Ishikawa (cell line): ENCODE measurements at regions not wholly inside any gene's neighbourhood (a gene's known extent, or its start where the extent isn't known, plus 50 kb on each side); places are given as distances from the start of the nearest gene placed in this dataset.

Experiments used
- CEBPB ChIP-seq: IDR thresholded peaks from 2 replicates; pipeline ENCODE4 v1.6.1; 2012
- CREB1 ChIP-seq: IDR thresholded peaks from 2 replicates; pipeline ENCODE4 v1.6.1; 2012; ENCODE audit warnings: low read depth
- EGR1 ChIP-seq: IDR thresholded peaks from 2 replicates; pipeline ENCODE4 v1.6.1; 2012
- EP300 ChIP-seq: IDR thresholded peaks from 2 replicates; pipeline ENCODE4 v1.6.1; 2012; ENCODE audit warnings: borderline replicate concordance
- FOXM1 ChIP-seq: IDR thresholded peaks from 2 replicates; pipeline ENCODE4 v1.6.1; 2012; ENCODE audit warnings: low read depth, borderline replicate concordance
- NFIC ChIP-seq: IDR thresholded peaks from 2 replicates; pipeline ENCODE4 v1.6.1; 2012
- RAD21 ChIP-seq: IDR thresholded peaks from 2 replicates; pipeline ENCODE4 v1.6.1; 2012; ENCODE audit warnings: low read depth
- TAF1 ChIP-seq: IDR thresholded peaks from 2 replicates; pipeline ENCODE4 v1.6.1; 2012; ENCODE audit warnings: low read depth, mild to moderate bottlenecking
- TCF12 ChIP-seq: IDR thresholded peaks from 2 replicates; pipeline ENCODE4 v1.6.1; 2012; ENCODE audit warnings: low read depth
- TEAD4 ChIP-seq: IDR thresholded peaks from 2 replicates; pipeline ENCODE4 v1.6.1; 2012
- YY1 ChIP-seq: IDR thresholded peaks from 2 replicates; pipeline ENCODE4 v1.6.1; 2012; ENCODE audit warnings: low read depth
- ZBTB7A ChIP-seq: IDR thresholded peaks from 2 replicates; pipeline ENCODE4 v1.6.1; 2012; ENCODE audit warnings: low read depth
- TF ChIP-seq, protein P1 (sequence below): IDR thresholded peaks from 2 replicates; pipeline ENCODE4 v1.6.1; 2012; ENCODE audit warnings: low read depth, mild to moderate bottlenecking
- TF ChIP-seq, protein P2 (sequence below): IDR thresholded peaks from 2 replicates; pipeline ENCODE4 v1.6.1; 2012
- TF ChIP-seq, protein P3 (sequence below): IDR thresholded peaks from 2 replicates; pipeline ENCODE4 v1.6.1; 2012

DNA sequence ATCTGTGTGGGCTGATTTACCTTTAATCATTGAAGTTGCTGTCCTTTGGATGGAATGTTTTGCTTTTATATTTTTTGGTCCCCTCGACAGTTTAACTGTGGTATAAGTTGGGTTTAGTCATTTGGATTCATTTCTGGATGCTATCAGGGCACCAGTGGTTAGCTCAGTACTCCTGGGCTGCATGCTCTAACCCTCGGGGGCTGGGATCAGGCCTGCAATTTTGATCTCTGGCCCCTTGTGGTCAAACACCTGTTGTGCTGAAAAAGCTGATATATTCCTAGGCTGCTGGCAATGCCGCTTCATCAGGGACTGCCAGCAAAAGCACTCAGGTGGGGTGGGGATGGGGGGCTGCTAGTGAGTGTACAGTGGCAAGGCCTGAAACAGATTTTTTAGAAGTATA, 440.4 kb upstream of the RIOK2 start:
- TF ChIP-seq TCF12 (no peak), EP300 (no peak), NFIC (no peak), FOXM1 (no peak)
- TF ChIP-seq, protein P1, sequence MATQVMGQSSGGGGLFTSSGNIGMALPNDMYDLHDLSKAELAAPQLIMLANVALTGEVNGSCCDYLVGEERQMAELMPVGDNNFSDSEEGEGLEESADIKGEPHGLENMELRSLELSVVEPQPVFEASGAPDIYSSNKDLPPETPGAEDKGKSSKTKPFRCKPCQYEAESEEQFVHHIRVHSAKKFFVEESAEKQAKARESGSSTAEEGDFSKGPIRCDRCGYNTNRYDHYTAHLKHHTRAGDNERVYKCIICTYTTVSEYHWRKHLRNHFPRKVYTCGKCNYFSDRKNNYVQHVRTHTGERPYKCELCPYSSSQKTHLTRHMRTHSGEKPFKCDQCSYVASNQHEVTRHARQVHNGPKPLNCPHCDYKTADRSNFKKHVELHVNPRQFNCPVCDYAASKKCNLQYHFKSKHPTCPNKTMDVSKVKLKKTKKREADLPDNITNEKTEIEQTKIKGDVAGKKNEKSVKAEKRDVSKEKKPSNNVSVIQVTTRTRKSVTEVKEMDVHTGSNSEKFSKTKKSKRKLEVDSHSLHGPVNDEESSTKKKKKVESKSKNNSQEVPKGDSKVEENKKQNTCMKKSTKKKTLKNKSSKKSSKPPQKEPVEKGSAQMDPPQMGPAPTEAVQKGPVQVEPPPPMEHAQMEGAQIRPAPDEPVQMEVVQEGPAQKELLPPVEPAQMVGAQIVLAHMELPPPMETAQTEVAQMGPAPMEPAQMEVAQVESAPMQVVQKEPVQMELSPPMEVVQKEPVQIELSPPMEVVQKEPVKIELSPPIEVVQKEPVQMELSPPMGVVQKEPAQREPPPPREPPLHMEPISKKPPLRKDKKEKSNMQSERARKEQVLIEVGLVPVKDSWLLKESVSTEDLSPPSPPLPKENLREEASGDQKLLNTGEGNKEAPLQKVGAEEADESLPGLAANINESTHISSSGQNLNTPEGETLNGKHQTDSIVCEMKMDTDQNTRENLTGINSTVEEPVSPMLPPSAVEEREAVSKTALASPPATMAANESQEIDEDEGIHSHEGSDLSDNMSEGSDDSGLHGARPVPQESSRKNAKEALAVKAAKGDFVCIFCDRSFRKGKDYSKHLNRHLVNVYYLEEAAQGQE, result no peak

DNA sequence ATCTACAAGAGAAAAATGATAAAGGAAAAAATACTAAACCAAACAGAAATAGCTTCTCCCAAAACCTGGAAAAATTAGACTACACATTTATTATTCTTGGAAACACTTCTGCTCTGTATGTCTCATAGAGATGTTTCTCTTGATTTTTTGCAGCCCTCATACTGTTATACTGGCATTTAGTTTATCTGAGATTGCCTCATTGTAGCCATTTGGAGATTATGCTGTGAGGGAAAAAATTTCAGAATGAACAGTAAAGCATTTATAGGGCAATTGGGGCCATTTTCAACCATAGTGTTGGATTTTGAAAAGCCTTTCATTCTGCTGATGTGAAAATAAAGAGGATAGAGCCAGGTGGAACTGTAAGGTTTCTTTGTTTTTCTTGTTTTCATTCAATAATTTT, 441.8 kb upstream of the RIOK2 start:
- TF ChIP-seq, protein P1, result no peak
- TF ChIP-seq CEBPB, result no peak
- no peak for TF ChIP-seq TAF1
- TF ChIP-seq TEAD4, result no peak
- no peak for TF ChIP-seq EP300
- no peak for TF ChIP-seq EGR1
- TF ChIP-seq ZBTB7A, result no peak
- no peak for TF ChIP-seq YY1
- TF ChIP-seq, protein P2, sequence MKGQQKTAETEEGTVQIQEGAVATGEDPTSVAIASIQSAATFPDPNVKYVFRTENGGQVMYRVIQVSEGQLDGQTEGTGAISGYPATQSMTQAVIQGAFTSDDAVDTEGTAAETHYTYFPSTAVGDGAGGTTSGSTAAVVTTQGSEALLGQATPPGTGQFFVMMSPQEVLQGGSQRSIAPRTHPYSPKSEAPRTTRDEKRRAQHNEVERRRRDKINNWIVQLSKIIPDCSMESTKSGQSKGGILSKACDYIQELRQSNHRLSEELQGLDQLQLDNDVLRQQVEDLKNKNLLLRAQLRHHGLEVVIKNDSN, result no peak
- TF ChIP-seq TCF12, result no peak
- TF ChIP-seq FOXM1, result no peak
- TF ChIP-seq, protein P3, sequence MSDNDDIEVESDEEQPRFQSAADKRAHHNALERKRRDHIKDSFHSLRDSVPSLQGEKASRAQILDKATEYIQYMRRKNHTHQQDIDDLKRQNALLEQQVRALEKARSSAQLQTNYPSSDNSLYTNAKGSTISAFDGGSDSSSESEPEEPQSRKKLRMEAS, result no peak
- TF ChIP-seq RAD21, result no peak
- TF ChIP-seq CREB1, result no peak
- no peak for TF ChIP-seq NFIC

DNA sequence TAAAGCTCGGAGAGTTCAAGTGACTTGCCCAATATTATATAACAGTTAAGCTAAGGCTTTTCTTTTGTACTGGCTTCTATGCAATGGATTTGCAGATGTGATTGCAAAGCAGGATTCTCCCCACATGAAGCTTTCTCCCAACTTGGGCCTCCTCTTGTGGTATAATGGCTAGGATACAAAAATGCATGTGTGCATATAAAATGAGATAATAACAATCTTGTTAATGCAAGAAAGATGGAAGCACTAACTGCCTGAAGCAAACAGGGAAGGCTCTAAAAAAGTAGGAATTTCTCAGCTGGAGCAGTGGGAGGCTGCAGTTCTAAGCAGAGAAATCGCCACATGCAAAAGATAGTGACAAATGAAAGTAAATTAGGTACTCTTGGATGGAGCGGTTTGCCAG, 444.2 kb upstream of the RIOK2 start:
- TF ChIP-seq, protein P2, result no peak
- TF ChIP-seq, protein P1, result no peak
- TF ChIP-seq CEBPB, result no peak
- no peak for TF ChIP-seq NFIC
- no peak for TF ChIP-seq ZBTB7A

DNA sequence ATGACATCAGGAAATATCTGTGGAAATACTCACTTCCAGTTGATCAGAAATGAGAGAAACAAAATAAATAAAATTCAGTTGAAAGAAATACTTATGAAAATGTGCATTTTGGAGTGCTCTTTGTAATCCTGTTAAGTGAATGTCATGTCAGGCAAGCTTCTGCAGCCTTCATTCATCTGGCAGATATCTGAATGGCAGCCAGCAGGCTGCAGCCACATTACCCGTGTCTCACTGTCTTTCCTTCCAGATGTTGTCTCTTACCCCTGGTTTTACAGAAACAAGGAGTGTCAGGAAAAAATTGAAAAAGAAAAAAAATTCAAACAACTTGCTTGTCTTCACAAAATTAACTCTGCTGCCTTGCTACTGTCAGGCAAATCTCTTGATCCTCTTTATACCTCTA, 445.0 kb upstream of the RIOK2 start:
- TF ChIP-seq NFIC, result no peak
- no peak for TF ChIP-seq YY1
- no peak for TF ChIP-seq TCF12
- no peak for TF ChIP-seq FOXM1
- no peak for TF ChIP-seq ZBTB7A
- no peak for TF ChIP-seq RAD21
- TF ChIP-seq TEAD4, result no peak
- TF ChIP-seq CREB1, result no peak
- TF ChIP-seq TAF1, result no peak
- TF ChIP-seq, protein P1, result no peak
- TF ChIP-seq, protein P2, result no peak
